ENCODE measurements at regions not wholly inside any gene's neighbourhood (a gene's known extent, or its start where the extent isn't known, plus 50 kb on each side); places are given as distances from the start of the nearest gene placed in this dataset.

- no peak for DNase-seq
- TF ChIP-seq EP300 (IDR thresholded peaks at IDR 0.05), result no peak
- no peak for TF ChIP-seq POLR2AphosphoS5 (IDR thresholded peaks at IDR 0.05)
- TF ChIP-seq CTCF (IDR thresholded peaks at IDR 0.05), result no peak
- no peak for TF ChIP-seq POLR2A (IDR thresholded peaks at IDR 0.05)
- no peaks in the 10 kb centered on the region for H3K9me3 ChIP-seq
- 60 to 71% methylated on average over 6 of the region's 6 CpGs for WGBS, 2 donors
- H3K4me1 ChIP-seq, result no peaks in the 10 kb centered on the region
- no peaks in the 10 kb centered on the region for H3K36me3 ChIP-seq
- no peak for ATAC-seq (ENCODE audit: low FRiP score in 2 of 2)
- H3K4me3 ChIP-seq, result no peak overlapping the region
- H3K27me3 ChIP-seq, result no peaks in the 10 kb centered on the region
- no peak overlapping the region for H3K27ac ChIP-seq
Observed at GRCh38 chr1:217275655-217276398, 355.1 kb downstream of the GPATCH2 start.

DNA sequence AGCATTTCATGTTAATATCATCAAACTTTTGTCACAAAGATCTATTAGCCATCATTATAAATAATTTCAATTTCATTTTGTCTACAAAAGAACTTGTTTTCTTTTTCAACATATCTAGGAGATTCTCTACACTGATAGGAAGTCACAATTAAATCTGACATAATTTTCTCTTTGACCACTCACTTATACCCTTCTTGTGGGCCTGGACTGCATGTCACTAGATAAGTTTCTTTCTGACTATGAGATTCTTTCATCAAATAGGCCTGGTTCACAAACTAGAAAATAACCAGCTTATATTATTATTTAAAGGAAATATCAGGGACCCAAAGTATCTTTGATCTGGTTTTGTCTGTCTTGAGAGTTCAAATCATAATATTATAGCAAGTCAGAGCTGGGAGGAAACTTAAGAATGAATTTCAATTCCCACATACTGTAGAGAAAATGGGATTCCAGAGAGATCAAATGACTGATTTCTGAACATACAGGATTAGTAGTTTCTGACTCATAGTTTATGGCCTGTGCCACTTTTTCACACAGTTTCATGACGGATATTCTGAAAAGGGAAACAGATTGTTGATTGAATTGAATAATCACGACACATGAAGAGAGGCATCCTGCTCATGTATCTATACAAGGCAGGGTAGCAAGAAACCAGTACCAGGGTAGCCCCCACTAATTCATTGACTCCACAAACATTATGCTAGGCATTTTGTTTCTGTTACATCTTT lies 355.8 kb downstream of the GPATCH2 start:
- Histone ChIP-seq H3K36me3 (no peaks in the 10 kb centered on the region), H3K4me3 (no peak overlapping the region), H3K4me1 (no peaks in the 10 kb centered on the region), H3K27me3 (no peaks in the 10 kb centered on the region), H3K27ac (no peak overlapping the region), H3K9me3 (no peaks in the 10 kb centered on the region)
- DNase-seq (no peak), ATAC-seq (ENCODE audit: low FRiP score in 2 of 2) (no peak)
- WGBS, 2 donors, result 55 to 58% methylated on average over 2 of the region's 2 CpGs
- TF ChIP-seq EP300 (IDR thresholded peaks at IDR 0.05) (no peak), POLR2A (IDR thresholded peaks at IDR 0.05) (no peak), POLR2AphosphoS5 (IDR thresholded peaks at IDR 0.05) (no peak), CTCF (IDR thresholded peaks at IDR 0.05) (no peak)

DNA sequence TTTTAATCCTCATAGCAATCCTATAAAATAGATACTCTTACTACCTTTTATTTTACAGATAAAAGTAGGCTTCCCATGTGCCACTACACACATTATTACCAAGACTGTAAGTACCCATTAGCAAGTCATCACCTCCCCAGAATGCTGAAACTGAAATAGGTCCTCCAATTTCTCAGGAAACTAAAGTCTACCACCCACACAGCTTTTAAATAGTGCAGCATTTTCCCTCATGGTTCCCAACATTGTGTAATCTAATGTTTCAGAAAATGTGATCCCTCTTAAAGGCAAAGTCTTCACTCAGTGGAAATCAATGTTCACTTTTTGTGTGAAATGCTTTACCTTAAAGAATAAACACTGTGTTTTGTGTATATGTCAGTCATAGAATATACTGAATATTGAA lies 356.5 kb downstream of the GPATCH2 start:
- ATAC-seq (ENCODE audit: low FRiP score in 2 of 2), result no peak
- H3K9me3 ChIP-seq, result no peaks in the 10 kb centered on the region
- H3K27me3 ChIP-seq, result no peaks in the 10 kb centered on the region
- H3K27ac ChIP-seq, result no peak overlapping the region
- no peaks in the 10 kb centered on the region for H3K36me3 ChIP-seq
- DNase-seq, result no peak
- H3K4me3 ChIP-seq, result no peak overlapping the region
- H3K4me1 ChIP-seq, result no peaks in the 10 kb centered on the region
- no peak for TF ChIP-seq POLR2A (IDR thresholded peaks at IDR 0.05)
- TF ChIP-seq EP300 (IDR thresholded peaks at IDR 0.05), result no peak
- no peak for TF ChIP-seq POLR2AphosphoS5 (IDR thresholded peaks at IDR 0.05)
- no peak for TF ChIP-seq CTCF (IDR thresholded peaks at IDR 0.05)

- Histone ChIP-seq H3K9me3 (no peaks in the 10 kb centered on the region), H3K27me3 (no peaks in the 10 kb centered on the region), H3K27ac (no peak overlapping the region), H3K36me3 (no peaks in the 10 kb centered on the region), H3K4me3 (no peak overlapping the region), H3K4me1 (no peaks in the 10 kb centered on the region)
- no peak for ATAC-seq (ENCODE audit: low FRiP score in 2 of 2)
- 80 to 81% methylated on average over 10 of the region's 10 CpGs for WGBS, 2 donors
- TF ChIP-seq POLR2AphosphoS5 (IDR thresholded peaks at IDR 0.05) (no peak), EP300 (IDR thresholded peaks at IDR 0.05) (no peak), CTCF (IDR thresholded peaks at IDR 0.05) (no peak), POLR2A (IDR thresholded peaks at IDR 0.05) (no peak)
- DNase-seq, result no peak
Observed at GRCh38 chr1:217273866-217274265, 357.0 kb downstream of the GPATCH2 start.
